D721Med (cell line): ENCODE measurements at regions not wholly inside any gene's neighbourhood (a gene's known extent, or its start where the extent isn't known, plus 50 kb on each side); places are given as distances from the start of the nearest gene placed in this dataset.

ENCODE experiments used
- DNase-seq: peaks from one replicate; pipeline ENCODE4 v3.0.0; 2011; ENCODE audit warnings: low spot score; ENCODE audit not compliant: insufficient read length
- FAIRE-seq: peaks from 2 replicates; lab custom pipeline; 2011; peaks lifted over from hg19 to GRCh38; lab: Jason Lieb, UNC
- CTCF ChIP-seq: IDR thresholded peaks from 2 replicates; pipeline ENCODE4 v1.5.1; 2012; ENCODE audit warnings: mild to moderate bottlenecking, control low read depth; ENCODE audit not compliant: insufficient read depth; ENCODE audit errors: missing control alignments

DNA sequence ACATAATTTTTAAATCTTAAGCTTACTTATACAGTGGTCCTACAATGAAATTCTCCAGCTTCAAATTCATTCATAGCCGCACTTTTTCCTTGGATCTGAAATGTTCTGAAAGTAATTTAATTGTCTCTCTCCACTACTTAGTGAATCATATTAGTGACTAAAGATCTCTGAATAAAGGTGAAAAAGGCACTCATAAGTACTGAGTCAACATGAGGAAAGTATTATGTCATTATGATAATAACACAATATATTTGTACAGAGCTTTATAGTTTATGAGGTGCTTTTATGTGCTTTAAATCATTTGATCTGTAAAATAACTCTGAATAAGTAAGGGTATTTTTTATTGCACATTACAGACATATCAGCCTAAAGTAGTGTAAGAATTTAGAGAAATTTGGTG, 628.2 kb upstream of the SLITRK5 start:
- DNase-seq (no peak), FAIRE-seq (no peak)
- no peak for TF ChIP-seq CTCF

DNA sequence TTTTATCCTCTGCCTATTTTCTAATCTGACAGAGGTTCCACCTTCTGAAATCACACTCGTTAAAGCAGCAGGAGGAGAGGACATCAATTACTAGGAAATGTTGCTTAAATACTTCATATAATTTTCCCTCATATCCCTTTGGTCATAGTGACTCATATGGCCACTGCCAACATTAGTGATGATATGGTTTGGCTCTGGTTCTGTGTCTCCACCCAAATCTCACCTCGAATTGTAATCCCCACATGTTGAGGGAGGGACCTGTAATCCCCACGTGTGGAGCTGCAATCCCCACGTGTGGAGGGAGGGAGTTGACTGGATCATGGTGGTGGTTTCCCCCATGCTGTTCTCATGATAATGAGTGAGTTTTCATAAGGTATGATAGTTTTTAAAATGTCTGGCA, 618.4 kb upstream of the SLITRK5 start:
- TF ChIP-seq CTCF, result no peak
- no peak for DNase-seq
- no peak for FAIRE-seq

- no peak for TF ChIP-seq CTCF
- FAIRE-seq (peak; percentile 6), DNase-seq (no peak)
These were observed 613.2 kb upstream of the SLITRK5 start for GRCh38 chr13:87057807-87058520.

GRCh38 chr13:87058786-87059329, 612.3 kb upstream of the SLITRK5 start:
- FAIRE-seq (no peak), DNase-seq (no peak)
- TF ChIP-seq CTCF, result no peak

DNA sequence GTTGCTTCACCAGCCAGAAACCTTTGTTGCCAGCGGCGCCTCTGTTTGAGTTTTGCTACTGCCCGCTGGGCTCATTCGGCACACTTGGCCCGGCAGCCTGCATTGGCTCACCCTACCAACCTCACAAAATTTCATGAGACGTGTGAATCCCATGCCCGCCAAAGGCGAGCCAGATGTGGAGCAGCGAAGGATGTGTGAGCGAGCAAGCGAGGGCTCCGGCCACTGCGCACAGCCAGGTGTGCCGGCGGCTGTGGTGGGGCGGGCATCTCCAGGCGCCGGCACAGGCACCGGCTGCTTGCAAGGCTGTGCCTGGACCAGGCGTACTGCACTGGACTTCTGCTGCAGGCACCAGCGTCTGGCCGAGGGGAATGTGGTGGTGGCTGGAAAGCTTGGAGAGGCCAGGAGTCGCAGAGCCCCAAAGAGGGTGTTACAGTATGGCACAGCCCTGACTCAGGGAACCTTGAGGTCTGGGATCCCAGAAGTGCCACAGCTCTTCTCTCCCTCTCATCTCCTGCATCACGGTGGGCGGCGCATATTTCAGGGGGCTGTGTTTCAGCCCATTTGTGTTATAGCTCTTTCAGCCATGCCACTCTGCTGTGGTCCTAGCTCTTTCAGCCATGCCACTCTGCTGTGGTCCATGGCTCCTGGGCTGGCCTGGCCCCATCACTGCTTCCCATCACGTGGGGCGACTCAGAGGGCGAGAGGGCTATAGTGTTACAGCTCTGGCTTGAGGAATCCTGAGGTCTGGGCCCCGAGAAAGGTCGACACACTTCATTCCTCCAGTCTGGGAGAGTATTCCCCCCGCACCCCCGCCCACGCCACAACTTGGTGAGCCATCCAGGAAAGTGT, 592.0 kb upstream of the SLITRK5 start:
- DNase-seq (no peak), FAIRE-seq (no peak)
- TF ChIP-seq CTCF, result no peak

DNA sequence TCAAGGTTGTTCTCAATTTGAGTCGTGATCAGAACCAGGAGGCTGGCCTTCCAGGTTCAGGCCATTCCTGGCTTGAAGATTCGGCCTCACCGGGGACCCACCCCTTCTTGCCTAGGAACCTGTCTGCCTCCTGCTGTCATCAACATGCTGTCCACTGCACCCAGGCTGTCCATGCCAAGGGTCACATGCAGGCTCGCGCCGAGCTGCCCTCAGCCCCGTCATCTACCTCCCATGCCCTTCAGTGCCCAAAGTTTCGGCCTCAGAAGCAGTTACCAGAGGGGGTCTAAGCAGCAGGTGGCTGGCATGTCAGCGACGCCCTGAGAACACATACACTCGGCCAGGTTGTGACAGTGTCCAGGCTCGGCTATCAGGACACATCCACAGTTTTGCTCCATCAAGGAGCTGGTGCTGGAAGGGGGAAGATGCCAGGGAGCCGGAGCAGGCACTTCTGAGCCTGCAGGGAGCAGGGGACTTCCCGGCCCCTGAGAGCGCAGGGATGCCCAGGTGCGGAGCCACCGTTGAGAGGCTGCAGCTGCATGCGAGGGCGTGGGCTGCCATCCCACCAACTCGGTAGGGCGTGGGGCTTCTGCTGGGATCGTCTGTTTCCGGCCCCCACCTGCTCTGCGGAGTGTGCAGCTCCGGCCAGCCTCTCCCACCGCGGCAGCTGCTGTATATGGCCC, 590.9 kb upstream of the SLITRK5 start:
- FAIRE-seq, result no peak
- no peak for TF ChIP-seq CTCF
- DNase-seq, result no peak
